Natural killer cell (primary cell): ENCODE measurements at regions not wholly inside any gene's neighbourhood (a gene's known extent, or its start where the extent isn't known, plus 50 kb on each side); places are given as distances from the start of the nearest gene placed in this dataset.

Experiments
- ATAC-seq, 3 donors: fragments of 150-1000 bp in 2 of 3; fragments of 200-7000 bp in 1 of 3; cut with Tn5 transposase; 1 replicate in 1 of 3; 2 replicates in 2 of 3; pipeline ENCODE4 v1.10.0; 2021; ENCODE audit warnings: mild to moderate bottlenecking in 2 of 3, moderate library complexity in 2 of 3
- DNase-seq, 2 donors: peaks; one replicate each; pipeline versions ENCODE4 v3.0.0 to v3.0.0-alpha.2; 2013 to 2021; ENCODE audit warnings: mixed read lengths in 1 of 2
- H3K27ac ChIP-seq: one replicate; pipeline ENCODE4 v1.5.1; 2013; ENCODE audit warnings: mild to moderate bottlenecking, low read length
- H3K27me3 ChIP-seq: one replicate; pipeline ENCODE4 v1.6.1; 2013; ENCODE audit warnings: low read length; ENCODE audit not compliant: control insufficient read depth, insufficient read depth
- H3K36me3 ChIP-seq: one replicate; pipeline ENCODE4 v1.6.1; 2013; ENCODE audit warnings: low read length; ENCODE audit not compliant: control insufficient read depth, insufficient read depth
- H3K4me1 ChIP-seq: one replicate; pipeline ENCODE4 v1.6.1; 2013; ENCODE audit warnings: low read length; ENCODE audit not compliant: control insufficient read depth, insufficient read depth
- H3K4me3 ChIP-seq: one replicate; pipeline ENCODE4 v1.5.1; 2013; ENCODE audit warnings: low read length
- H3K9me3 ChIP-seq: one replicate; pipeline ENCODE4 v1.6.1; 2013; ENCODE audit warnings: low read length; ENCODE audit not compliant: control insufficient read depth, insufficient read depth
- H3K27ac Mint-ChIP-seq, 2 donors: one replicate each; pipeline ENCODE4 v1.8.0; 2022; ENCODE audit warnings: mild to moderate bottlenecking in 2 of 2, mixed read lengths in 2 of 2, moderate library complexity in 1 of 2
- H3K27me3 Mint-ChIP-seq, 2 donors: one replicate each; pipeline ENCODE4 v1.8.0; 2022; ENCODE audit warnings: low read depth in 2 of 2, mixed read lengths in 2 of 2
- H3K36me3 Mint-ChIP-seq: one replicate; pipeline ENCODE4 v1.8.0; 2022; ENCODE audit warnings: mixed read lengths
- H3K4me1 Mint-ChIP-seq, 2 donors: one replicate each; pipeline ENCODE4 v1.8.0; 2022; ENCODE audit warnings: mixed read lengths in 2 of 2
- H3K4me3 Mint-ChIP-seq: one replicate; pipeline ENCODE4 v1.8.0; 2022; ENCODE audit warnings: mild to moderate bottlenecking, moderate library complexity, mixed read lengths
- H3K9me3 Mint-ChIP-seq, 2 donors: one replicate each; pipeline ENCODE4 v1.8.0; 2022; ENCODE audit warnings: mixed read lengths in 2 of 2
- CTCF ChIP-seq: fragments of 200-600 bp; IDR thresholded peaks from one replicate; pipeline ENCODE4 v1.8.0; 2022; ENCODE audit warnings: antibody characterized with exemption
- WGBS: methylation state at CpG from one replicate; pipeline ENCODE4 v1.1.7; 2013; ENCODE audit warnings: missing lambda C conversion rate; ENCODE audit not compliant: insufficient coverage; 5-methylcytosine and 5-hydroxymethylcytosine counted together
- intact Hi-C: fragments of 100-400 bp; cut with micrococcal nuclease; formaldehyde crosslinking; loops from one replicate; pipeline ENCODE4 v1.14.2; 2022

DNA sequence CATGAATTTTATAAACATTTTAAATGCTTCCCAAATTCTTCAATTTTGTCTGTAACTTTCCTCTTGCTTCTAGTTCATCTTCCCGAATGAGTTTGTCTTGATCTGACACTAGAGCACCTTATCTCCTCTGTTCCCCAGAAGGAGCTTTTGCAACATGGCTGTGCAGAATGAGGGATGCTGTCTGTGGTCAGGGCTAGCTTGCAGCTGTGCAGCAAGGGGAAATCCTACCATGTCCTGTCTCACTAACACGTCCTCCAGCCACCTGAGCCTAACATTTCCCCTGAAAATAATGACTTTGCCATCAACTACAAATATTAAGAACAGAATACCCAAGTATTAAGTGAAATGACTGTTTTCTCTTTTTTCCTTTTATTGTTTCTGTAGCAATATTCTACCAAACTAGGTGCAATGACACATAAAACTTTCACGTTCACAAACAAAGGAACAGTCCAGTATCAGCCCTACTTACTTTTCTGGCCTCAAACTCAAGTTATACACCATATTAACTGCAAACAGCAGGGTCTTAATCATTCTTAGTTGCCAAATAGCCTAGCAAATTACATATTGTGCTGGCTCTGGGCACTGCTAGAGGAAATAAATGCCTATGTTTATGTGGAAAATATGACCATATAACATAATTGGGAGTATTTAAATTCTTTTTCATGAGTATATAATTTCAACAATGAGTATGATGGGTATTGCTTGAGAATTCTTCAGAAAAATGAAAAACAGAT is 423.3 kb downstream of the CMPK2 start:
- Mint-ChIP-seq H3K9me3 (peaks cover 2 to 3% of the 10 kb centered on the region in 2 donors), H3K27me3 (no peaks in the 10 kb centered on the region), H3K4me1 (no peaks in the 10 kb centered on the region), H3K27ac (no peak overlapping the region), H3K36me3 (no peaks in the 10 kb centered on the region), H3K4me3 (no peak overlapping the region)
- no peak for TF ChIP-seq CTCF
- Histone ChIP-seq H3K27me3 (no peaks in the 10 kb centered on the region), H3K4me1 (no peaks in the 10 kb centered on the region), H3K4me3 (no peak overlapping the region), H3K27ac (no peak overlapping the region), H3K9me3 (no peaks in the 10 kb centered on the region), H3K36me3 (no peaks in the 10 kb centered on the region)
- intact Hi-C loops = no loop called here
- DNase-seq (no peak), ATAC-seq (no peak)
- 63% methylated on average over 3 of the region's 3 CpGs for WGBS

- no peak for TF ChIP-seq CTCF
- H3K4me3 Mint-ChIP-seq = no peak overlapping the region
- H3K27me3 Mint-ChIP-seq = no peaks in the 10 kb centered on the region
- Histone ChIP-seq H3K9me3 (no peaks in the 10 kb centered on the region), H3K27me3 (no peaks in the 10 kb centered on the region), H3K4me1 (no peaks in the 10 kb centered on the region), H3K36me3 (no peaks in the 10 kb centered on the region), H3K4me3 (no peak overlapping the region), H3K27ac (no peak overlapping the region)
- intact Hi-C loops = no loop called here
- H3K27ac Mint-ChIP-seq = no peak overlapping the region
- H3K4me1 Mint-ChIP-seq = no peaks in the 10 kb centered on the region
- WGBS = 84% methylated on average over 4 of the region's 4 CpGs
- DNase-seq (no peak), ATAC-seq (no peak)
- peaks cover 3 to 4% of the 10 kb centered on the region in 2 donors for H3K9me3 Mint-ChIP-seq
- H3K36me3 Mint-ChIP-seq = no peaks in the 10 kb centered on the region
These were observed 422.5 kb downstream of the CMPK2 start for GRCh38 chr2:6443061-6443823.

DNA sequence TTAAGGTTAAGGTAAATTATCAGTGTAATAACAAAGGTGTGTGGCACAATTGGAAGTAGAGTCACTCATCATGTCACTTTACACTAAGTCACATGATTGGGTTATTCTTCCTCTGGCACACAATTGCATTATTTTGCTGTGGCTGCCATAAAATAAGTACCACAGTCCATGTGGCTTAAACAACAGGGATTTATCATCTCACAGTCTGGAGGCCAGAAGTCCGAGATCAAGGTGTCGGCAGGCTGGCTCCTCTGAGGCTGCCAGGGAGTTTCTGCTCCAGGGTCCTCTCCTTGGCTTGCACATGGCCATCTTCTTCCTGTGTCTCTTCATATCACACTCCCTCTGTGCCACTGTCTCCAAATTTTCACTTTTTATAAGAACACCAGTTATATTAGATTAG is 421.2 kb downstream of the CMPK2 start:
- 94% methylated on average over 2 of the region's 2 CpGs for WGBS

More for the DNA sequence above, 421.2 kb downstream of the CMPK2 start:
- Mint-ChIP-seq H3K27me3 (no peaks in the 10 kb centered on the region), H3K27ac (no peak overlapping the region), H3K36me3 (no peaks in the 10 kb centered on the region), H3K4me3 (no peak overlapping the region), H3K4me1 (no peaks in the 10 kb centered on the region), H3K9me3 (peaks cover 3 to 4% of the 10 kb centered on the region in 2 donors)
- DNase-seq = no peak
- no peak for ATAC-seq
- no peak overlapping the region for H3K27ac ChIP-seq
- no peaks in the 10 kb centered on the region for H3K27me3 ChIP-seq
- intact Hi-C loops = no loop called here
- no peak overlapping the region for H3K4me3 ChIP-seq
- no peaks in the 10 kb centered on the region for H3K36me3 ChIP-seq
- no peaks in the 10 kb centered on the region for H3K4me1 ChIP-seq
- no peak for TF ChIP-seq CTCF
- H3K9me3 ChIP-seq = no peaks in the 10 kb centered on the region
